C4-2B (cell line): ENCODE measurements at regions not wholly inside any gene's neighbourhood (a gene's known extent, or its start where the extent isn't known, plus 50 kb on each side); places are given as distances from the start of the nearest gene placed in this dataset.

Experiments
- ZFX ChIP-seq: fragments of 450-650 bp; IDR thresholded peaks from 2 replicates; pipeline ENCODE4 v1.6.1; 2017
- TF ChIP-seq, protein P1 (sequence below): fragments of 450-650 bp; conservative IDR thresholded peaks from 2 replicates; pipeline ENCODE4 v1.5.1; 2017; ENCODE audit warnings: mild to moderate bottlenecking

DNA sequence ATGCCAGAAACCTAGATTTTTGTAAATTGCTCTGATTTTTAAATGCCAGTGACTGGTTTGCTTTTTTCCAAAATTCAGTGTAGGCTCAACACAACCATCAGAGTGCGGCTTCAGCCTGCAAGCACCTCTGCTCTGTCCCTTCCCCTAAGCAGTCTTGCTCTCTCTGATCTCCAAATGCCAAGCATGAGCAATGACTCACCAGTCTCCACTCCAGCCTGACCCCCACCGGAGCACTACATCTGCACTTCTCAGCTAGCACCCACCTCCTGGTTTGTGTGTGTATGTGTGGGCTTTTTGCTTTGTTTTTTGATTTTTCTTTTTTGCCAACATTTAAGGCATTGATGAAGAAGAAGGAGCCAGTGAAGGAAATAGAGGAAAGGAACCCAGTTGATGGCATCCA, 61.4 kb upstream of the ADRA1B start:
- TF ChIP-seq, protein P1, sequence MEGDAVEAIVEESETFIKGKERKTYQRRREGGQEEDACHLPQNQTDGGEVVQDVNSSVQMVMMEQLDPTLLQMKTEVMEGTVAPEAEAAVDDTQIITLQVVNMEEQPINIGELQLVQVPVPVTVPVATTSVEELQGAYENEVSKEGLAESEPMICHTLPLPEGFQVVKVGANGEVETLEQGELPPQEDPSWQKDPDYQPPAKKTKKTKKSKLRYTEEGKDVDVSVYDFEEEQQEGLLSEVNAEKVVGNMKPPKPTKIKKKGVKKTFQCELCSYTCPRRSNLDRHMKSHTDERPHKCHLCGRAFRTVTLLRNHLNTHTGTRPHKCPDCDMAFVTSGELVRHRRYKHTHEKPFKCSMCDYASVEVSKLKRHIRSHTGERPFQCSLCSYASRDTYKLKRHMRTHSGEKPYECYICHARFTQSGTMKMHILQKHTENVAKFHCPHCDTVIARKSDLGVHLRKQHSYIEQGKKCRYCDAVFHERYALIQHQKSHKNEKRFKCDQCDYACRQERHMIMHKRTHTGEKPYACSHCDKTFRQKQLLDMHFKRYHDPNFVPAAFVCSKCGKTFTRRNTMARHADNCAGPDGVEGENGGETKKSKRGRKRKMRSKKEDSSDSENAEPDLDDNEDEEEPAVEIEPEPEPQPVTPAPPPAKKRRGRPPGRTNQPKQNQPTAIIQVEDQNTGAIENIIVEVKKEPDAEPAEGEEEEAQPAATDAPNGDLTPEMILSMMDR = no peak
- TF ChIP-seq ZFX = no peak
